ENCODE measurements at regions not wholly inside any gene's neighbourhood (a gene's known extent, or its start where the extent isn't known, plus 50 kb on each side); places are given as distances from the start of the nearest gene placed in this dataset.
A peak's percentile ranks its signal among the peaks of the same experiment; 100 is the strongest.

DNA sequence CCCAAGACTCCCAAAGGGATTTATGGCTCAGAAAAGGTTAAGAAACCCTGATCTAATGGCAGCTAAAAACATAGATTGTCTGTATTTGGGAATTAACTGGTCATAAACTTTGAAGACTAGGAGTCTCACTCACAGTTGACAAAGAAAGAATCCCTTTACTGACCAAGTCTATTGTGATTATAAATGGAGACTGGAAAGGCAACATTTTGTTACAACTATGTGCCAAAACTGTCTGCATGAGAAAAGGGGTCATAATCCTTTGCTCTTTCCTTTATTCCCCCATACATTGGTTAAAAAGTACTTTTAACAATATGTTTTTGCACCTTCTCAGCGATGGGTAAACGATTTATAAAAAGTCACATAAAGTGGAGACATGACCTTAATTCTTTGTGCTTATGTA is 206.9 kb upstream of the MAP3K7 start:
- no peak for DNase-seq

DNA sequence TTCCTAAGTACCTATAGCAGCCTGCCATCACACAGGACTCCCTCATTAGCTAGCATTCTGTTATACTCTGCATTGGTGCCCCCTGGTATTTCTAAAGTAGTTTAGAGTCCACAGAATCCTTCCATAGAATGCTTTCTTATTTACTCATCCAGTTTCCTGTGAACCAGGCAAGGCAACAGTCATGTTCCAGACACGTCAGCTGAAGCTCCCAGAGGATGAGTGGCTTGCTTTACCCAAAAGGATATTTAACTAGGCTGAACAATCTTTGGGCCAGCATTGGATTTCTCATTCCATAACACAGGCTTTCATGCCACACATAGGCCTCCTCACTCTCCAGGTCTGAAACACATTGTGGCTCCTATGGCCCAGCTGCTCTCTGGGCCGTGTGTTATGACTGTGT is 203.8 kb upstream of the MAP3K7 start:
- no peak for DNase-seq

DNA sequence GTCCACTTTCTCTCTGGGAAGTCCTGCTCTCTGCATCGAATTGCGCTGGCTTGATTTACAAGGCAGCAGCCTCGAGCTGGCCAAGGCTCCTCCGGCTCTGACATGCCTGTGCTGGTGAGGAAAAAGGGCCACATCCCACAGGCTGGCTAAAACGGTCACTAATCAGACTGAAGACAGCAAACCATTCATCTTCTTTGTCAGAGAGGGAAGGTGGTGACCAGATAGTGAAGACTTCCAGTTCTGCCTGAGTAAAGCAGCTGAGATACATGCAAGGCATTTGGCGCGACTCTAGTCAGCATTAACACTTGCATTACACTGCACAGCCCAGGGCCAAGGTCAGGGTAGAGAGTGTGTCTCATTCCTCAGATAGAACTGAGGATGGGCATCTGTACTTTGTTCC is 203.2 kb upstream of the MAP3K7 start:
- no peak for DNase-seq

DNA sequence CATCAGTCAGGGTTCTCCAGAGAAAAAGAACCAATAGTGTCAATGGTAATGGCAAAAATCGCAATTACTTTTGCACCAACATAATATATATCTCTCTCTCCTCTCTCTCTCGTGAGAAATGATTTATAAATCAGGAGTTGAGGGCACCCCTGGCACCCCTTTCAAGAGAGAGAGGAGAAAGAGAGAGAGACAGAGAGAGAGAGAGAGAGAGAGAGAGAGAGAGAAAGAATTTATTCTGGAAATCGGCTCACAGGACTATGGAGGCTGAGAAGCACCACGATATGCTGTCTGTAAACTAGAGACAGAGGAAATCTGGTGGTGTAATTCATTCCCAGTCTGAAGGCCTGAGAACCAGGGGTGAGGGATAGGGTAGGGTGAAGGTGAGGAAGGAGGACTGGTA is 201.9 kb upstream of the MAP3K7 start:
- DNase-seq: no peak

DNA sequence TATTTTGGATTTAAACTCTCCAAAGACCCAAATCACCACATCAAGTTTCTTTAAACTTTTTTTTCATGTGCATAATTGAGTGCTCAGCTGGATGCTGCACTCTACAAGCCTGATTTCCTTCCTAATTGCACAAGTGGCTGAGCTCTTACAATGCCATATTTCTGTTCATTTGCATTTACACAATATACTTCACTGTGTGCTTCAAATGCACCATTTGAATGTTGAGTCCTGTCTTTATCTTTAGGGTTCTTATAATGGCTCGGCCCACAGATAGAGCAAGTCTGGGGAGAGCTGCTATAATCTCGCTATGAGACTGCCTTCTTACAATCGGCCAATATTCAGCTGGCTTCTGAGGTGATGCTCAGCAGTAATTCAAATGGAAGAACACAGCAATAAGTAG is 200.6 kb upstream of the MAP3K7 start:
- peak; percentile 57 for DNase-seq

DNA sequence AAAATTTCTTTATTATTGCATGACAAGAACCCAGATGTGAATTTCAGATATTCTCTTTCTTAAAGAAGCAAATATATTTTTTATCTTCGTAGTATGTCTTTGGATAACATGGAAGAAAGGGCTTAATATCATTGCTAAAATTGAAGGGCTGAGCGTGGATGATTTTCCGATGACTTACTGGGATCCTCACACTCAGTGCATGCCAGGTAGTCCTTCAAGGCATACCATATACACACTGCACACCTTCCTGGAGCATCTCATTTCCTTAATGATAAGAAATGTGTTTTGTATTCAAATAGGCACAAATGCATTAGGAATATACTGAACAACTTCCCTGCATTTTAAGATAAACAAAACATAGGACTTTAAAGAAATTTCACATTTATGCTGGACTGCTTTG is 193.9 kb upstream of the MAP3K7 start:
- DNase-seq: no peak

DNA sequence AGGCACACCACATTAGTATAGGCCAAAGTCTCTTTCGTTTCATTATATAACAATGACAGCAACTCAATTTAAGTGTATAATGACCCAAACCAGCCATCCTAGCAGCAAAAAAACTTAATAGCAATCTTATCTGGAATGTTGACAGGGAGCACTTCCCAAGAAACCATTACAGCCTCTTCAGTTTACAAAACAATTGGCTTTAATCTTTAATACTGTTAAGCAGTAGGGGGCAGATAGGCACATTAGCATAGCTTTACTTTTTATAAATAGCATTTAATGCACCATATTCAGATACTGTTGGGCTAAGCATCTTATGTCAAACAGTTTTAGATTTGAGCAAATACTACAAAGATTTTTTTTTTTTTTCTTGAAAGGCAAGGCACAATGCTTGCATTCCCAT is 193.3 kb upstream of the MAP3K7 start:
- no peak for DNase-seq

DNA sequence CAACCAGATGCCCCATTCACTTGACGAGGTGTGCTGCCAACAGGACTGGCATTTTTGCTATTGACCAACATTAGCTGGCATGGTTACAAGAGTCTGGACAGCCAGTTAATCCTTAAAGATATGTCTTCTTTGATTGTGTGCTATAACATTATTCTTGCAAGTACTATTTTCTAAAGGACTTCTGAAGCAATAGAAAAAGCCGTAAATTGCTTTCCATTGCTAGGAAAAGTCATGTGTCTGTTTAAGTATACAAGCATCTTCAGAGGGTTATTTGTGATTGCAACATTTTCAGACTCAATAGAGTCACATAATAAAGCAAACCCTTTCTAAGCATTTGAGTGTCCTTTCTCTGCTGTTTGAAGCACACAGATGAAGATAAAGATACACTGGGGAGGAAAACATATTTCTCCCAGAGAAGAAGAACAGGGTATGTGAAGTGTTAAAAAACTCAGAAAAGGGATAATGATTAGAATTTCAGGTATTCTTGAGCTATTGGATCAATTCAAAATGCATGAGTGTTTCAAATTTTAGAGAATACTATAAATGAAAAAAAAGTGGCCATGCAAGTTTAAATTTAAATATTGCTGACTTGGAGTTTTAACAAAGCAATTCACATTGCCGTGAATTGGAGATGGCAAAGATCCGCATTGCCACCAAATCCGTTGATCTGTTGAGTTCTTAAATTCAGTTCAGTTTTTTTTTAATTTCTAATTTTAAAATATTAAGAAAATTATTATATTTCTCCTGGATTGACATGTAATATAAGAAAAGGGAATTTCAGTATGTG is 191.7 kb upstream of the MAP3K7 start:
- DNase-seq: no peak

DNA sequence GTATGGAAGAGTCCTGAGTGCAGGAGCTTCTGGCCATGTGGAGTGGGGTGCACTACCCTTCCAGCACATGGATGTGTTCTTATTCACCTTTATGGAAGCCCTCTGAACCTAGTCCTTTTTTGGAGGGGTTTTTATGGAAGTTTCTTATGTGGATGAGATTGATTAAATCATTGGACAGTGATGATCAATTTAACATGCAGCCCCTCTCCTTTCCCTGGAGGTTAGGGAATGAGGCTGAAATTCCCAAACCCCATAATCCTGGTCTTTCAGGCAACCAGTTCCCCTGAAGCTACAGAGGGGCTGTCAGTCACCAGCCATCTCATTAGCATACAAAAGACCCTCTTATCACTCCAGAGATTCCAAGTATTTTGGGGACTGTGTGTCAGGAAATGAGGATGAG is 183.9 kb upstream of the MAP3K7 start:
- DNase-seq: no peak

DNA sequence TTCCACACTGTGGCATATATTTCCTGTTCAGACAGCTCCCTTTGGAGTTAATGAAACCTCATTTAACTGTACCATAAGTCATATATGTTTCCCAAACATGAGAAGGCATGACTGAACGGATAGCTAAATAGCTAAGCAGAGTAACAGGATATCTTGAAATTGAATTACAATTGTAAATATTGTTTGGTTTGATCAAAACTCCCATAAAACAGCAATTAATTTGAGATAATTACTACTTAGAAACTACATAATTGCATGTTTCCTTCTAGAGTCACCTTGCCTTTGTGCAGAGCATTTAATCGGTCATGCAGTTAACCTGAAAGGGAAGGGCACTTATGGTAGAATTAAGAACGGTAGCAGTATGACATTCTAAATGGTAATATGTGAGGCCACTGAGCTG is 179.0 kb upstream of the MAP3K7 start:
- DNase-seq: no peak

DNA sequence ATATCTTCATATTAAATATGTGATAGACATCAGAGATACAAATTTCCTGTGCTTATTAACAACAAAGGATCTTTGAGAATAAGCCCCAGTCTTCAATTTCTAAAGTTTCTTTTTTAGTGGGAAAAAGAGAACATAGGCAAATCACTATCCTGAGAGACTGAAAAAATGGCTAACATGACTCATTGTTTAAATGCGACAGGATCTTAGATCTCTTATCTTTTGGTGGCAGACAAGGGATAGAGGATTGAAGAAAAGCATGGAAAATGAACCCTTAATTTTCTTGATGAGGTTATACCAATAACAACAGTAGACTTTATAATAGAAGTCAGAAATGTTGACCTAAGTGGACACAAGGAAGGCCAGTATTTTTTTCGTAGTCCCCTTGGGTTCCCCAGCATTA is 178.6 kb upstream of the MAP3K7 start:
- no peak for DNase-seq

DNA sequence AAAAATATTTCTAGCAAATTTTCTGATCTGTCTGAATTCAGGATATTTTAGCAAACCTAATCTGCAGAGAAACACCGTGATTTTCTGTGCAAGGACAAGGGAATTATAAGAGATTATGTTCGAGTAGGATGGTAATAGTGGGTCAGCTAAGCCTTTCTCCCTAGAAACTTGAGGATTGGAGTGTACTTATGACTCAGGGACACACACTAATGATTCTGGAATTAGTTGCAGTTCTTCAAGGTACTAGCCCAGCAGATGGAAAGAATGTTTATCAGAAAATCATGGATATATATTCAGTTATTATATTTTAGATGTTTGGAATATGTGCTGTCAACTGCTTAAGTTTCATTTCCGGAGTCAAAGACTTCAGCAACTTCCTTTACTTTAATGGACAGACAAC is 177.1 kb upstream of the MAP3K7 start:
- DNase-seq: no peak

DNA sequence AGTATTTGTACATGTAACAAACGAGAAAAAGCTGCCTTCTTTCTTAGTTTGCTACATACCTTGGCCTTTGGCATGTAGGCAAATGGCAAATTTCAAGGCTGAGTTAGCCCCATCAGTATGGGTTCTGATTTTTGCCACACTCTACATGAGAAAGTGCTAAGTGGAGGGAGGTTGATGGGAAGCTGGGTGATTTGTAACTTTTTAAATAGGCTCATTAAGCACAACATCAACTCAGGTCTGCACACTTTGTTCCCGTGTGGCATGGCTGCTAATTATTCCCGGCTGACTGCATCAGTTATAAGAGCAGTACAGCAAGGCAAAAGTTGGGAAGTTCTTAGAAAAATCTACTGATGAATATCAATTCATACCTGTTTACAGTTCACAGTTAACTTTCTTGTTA is 172.8 kb upstream of the MAP3K7 start:
- DNase-seq: no peak

DNA sequence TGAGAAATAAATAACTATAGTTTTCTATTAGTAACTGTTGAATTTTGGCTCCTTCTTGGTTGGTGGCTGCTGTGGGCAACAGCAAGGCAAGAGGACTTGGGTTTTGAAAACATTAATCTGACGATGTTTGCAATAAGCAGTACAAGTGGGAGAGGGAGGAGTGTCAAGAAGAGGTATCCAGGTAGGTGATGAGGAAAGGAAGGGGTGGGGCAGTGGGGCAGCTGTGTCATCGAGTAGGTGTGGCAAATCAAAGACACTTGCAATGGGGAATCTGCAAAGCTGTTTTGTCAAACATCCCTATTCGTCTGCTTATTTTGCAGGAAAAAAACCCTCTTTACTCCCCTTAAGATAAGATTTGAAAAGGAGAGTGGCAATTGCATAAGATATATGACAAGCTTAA is 171.9 kb upstream of the MAP3K7 start:
- no peak for DNase-seq

DNA sequence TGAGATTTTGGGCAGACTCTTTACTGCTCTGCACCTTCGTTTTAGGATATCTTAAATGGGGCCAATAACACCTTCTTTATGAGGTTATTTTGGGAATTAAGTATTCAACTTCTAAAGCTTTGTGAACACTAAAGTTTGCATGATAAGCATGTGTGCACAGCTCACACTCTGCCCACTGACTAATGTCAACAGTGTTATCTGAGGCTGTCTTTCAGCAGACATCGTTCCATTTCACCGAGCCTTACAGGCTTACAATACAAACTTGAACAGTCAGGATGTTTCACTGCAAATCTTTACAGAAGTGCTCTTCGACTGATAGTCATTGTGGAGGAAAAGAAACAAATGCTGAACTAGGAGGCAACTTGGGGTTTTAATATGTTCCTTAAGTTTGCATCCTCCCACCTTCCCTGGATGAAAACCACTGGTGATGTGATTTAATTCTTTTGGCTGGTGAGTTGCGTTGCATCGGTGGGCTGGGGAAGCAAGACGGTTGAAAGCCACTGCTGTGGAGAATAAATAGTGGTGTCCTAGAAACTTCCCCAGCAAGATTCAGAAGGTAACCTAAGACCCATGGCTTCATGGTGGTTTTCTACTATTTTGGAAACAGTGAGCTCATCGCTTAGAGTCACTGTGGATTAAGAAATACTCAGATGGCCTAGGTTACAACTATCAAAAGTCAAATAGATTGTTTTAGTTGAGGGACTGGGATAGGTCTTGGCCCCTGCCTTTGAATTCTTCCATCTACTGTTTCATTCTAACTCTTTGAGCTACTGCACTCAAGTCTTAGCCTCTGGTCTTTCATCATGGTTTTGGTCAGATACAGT is 167.2 kb upstream of the MAP3K7 start:
- no peak for DNase-seq

DNA sequence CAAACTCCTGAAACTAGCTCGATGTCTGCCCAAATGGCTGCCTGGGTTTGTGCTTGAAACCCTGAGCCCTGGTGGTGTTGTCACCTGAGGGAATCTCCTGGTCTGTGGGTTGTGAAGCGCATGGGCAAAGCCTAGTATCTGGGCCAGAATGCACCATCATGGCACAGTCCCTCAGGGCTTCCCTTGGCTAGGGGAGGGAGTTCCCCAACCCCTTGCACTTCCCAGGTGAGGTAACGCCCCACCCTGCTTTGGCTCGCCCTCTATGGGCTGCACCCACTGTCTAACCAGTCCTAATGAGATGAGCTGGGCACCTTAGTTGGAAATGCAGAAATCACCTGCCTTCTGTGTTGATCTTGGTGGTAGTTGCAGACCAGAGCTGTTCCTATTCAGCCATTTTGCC is 152.9 kb upstream of the MAP3K7 start:
- no peak for DNase-seq

DNA sequence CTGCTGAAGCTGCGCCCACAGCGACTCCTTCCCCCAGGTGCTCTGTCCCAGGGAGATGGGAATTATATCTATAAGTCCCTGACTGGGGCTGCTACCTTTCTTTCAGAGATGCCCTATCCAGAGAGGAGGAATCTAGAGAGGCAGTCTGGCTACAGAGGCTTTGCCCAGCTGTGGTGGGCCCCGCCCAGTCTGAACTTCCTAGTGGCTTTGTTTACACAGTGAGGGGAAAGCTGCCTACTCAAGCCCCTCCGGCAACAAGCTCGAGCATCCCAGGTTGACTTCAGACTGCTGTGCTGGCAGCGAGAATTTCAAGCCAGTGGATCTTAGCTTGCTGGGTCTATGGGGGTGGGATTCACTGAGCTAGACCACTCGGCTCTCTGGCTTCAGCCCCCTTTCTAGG is 152.5 kb upstream of the MAP3K7 start:
- no peak for DNase-seq

DNA sequence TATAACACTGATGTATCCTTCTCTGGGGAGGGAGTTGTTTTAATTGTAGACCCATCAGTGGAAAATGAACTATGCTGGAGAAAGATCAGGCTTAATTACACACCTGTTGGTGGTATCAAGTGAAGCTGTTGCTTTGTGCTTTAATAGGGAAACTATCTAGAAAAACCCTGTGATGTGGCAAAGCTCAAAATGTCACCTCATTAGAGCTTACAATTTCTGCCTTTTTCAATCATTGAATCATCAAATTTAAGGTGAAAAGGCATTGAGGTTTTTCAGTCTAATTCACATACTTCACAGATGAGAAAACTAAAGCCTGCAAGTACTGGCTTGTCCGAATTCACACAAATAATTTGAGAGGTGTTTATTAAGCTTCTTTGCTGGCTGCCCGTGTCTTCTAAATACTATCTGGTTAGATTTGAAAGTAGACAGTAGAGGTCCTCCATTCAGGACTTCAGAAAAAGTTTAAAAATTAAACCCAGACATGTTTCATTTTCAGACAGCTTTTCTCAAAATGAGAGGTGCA is 143.3 kb upstream of the MAP3K7 start:
- DNase-seq: no peak

DNA sequence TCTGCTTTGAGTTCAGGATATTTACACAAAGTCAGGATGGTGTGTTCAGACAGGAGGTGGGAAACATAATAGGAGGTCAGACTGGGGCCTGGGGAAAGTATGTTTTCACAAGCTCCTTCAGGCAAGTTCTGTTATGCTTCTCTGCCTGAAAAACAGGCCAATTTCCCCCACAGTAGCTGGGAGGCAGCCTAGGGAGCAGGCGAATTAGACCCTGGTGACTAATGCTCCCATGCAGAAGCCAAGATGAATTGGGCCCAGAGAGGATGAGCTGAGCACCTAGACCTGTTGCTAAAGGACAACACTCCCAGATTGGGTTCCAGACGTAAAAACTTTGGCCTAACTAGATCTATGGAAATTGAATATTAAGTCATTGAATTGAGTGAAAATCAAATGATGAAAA is 142.2 kb upstream of the MAP3K7 start:
- DNase-seq: no peak

DNA sequence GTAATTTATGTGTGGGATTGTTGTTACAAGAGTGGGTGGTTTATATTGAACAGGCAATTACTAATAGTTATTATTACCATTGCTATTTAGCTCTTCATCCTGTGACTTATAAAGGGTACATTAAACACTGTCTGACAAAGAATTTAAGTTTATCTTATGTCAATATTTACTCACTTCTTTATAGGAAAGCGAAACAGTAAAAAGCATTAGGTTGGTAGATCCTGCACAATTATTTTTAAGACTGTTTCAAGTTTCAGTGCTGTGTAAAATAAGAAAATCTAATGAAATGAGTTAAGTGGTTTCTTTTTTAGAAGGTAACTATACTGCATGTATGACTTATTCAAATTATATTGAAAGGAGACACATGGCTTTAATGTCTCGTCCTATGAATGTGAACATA is 135.8 kb upstream of the MAP3K7 start:
- DNase-seq: no peak

DNA sequence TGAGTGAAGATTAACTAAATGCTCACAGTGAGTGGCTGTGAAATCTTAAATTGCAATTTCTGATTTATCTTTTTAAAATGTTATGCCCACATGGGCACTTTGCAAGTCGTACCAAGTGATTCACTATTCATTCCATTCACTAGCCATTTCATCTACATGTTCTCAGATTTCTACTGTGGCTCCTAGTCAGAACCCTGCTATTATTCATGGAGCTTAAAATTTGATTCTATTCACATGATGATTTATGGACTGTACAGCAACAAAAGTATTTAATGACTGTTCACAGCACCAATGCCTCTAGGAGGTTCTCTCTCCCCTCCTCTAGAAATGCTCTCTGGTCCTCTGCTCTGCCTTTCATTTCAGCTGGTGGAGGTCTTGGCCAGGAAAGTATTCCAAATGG is 133.5 kb upstream of the MAP3K7 start:
- no peak for DNase-seq

DNA sequence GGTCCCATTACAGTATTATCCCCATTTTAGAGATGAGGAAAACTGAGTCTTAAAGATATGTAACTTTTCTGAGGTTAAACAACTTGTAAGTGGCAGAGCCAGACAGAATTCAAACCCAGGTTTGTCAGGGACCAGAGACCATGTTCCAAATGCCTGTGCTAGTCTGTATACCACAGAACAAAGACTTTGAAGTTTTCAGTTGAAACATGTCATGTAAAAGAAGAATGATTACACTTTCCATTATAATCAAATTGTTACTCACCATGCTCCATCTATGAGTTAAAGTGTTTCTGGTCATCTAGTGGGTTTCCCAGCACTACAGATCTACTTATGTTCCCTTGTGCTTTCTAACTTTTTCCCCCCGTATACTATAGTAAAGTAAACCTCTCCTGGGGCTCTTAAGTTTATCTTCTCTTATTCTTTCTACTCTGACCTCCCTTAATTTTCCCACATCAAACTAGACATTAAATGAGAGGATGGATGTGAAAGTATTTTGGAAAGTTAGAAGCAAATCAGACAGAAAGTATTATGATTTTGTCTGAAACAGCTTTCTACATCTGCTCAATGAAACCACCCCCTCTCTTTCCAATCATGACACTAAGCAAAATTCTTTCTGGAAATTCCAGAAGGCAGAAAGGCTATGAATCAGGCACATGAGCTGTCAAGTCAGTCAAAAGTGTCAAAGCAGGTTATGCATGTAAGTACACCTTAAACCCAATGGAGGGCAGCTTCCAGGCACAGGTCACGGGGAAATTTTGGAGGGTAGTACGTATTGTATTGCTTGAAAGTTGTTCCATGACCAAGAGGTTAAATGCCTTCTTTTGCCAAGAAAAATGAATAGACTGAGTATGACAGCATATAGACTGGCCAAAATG is 132.7 kb upstream of the MAP3K7 start:
- no peak for DNase-seq

DNA sequence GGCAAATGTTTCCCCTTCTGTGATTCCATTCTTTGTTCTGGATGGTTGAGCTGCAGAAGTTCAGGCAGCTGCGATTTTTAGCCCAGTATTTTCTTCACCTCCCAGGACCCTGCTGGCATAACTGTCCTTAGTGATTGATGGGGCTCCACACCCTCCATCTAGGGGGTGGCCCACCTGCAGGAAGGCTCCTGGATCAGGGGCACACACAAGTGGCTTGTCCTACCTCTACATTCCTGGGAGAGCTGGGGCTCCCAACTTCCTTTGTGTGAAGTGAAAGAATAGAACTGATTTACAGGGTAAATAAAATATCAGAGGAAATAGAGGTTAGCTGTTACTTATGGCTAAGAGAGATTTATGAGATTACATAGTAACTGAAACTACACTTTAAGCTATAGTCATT is 129.5 kb upstream of the MAP3K7 start:
- no peak for DNase-seq
